ENCODE measurements at regions not wholly inside any gene's neighbourhood (a gene's known extent, or its start where the extent isn't known, plus 50 kb on each side); places are given as distances from the start of the nearest gene placed in this dataset.

GRCh38 chr10:42896735-42897134, 114.1 kb downstream of the BMS1 start:
- TF ChIP-seq, protein P1, sequence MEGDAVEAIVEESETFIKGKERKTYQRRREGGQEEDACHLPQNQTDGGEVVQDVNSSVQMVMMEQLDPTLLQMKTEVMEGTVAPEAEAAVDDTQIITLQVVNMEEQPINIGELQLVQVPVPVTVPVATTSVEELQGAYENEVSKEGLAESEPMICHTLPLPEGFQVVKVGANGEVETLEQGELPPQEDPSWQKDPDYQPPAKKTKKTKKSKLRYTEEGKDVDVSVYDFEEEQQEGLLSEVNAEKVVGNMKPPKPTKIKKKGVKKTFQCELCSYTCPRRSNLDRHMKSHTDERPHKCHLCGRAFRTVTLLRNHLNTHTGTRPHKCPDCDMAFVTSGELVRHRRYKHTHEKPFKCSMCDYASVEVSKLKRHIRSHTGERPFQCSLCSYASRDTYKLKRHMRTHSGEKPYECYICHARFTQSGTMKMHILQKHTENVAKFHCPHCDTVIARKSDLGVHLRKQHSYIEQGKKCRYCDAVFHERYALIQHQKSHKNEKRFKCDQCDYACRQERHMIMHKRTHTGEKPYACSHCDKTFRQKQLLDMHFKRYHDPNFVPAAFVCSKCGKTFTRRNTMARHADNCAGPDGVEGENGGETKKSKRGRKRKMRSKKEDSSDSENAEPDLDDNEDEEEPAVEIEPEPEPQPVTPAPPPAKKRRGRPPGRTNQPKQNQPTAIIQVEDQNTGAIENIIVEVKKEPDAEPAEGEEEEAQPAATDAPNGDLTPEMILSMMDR (IDR thresholded peaks at IDR 0.05): no peak
- TF ChIP-seq POLR2A (IDR thresholded peaks at IDR 0.05): no peak

All from adrenal gland (tissue), 5 donors.